SIG-M5 treated with dmso at 0.1 percent for 504 hours (cell line): ENCODE measurements at regions not wholly inside any gene's neighbourhood (a gene's known extent, or its start where the extent isn't known, plus 50 kb on each side); places are given as distances from the start of the nearest gene placed in this dataset.
"Not testable (repeated sequence)": the region's sequence is repeated elsewhere in the genome, so short reads cannot be mapped to it uniquely, and the experiment has no call there.

Experiments
- DNase-seq: peaks from one replicate; lab custom pipeline; 2025; ENCODE audit not compliant: unreplicated experiment; lab: John Stamatoyannopoulos, UW

DNA sequence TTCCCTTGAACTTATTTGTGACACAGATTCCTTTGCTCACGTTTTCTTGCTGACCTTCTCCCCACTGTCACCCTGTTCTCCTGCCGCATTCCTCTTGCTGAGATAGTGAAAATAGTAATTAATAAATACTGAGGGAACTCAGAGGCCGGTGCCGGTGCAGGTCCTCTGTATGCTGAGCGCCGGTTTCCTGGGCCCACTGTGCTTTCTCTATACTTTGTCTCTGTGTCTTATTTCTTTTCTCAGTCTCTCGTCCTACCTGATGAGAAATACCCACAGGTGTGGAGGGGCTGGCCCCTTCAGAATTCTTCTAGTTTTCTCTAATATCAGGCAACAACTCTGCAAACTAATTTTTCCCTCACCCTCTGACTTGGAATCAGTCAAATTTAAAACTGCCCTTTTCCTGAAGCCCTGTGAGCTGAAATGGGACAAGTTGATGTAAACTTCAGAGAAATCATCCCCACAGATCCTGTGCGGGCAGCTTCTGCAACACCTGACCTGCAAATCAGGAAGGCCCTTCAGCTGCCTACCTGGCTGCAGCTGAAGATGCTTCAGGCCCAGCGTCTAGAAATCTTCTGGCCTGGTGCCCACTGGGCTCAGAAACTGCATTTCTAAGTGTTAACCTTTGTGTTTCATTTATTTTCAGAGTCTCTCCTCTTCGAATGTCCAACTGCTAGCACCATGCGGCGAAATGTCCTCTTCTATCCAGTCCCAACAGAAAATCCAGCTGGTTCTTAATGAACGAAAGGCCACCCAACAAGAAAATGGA is 149.7 kb downstream of the TMEM121 start:
- not testable (repeated sequence) for DNase-seq

DNA sequence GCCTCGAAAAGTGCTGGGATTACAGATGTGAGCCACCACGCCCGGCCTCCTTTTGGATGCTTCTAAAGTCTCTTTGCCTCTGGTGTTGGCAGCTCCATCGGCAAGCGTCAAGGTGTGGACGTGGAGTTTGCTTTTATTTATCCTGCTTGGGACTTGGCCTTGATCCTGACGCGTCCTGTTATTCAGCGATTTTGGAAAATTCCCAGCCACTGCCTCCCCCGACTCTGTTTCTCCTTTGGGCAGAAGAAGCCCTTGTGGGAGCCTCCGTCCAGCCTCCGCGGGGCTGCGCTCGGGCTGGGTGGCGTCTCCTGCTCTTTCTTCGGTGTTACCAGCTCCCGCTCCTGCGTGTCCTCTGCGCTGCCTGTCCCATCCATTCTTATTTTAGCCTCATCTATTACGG is 151.7 kb downstream of the TMEM121 start:
- DNase-seq, result not testable (repeated sequence)

DNA sequence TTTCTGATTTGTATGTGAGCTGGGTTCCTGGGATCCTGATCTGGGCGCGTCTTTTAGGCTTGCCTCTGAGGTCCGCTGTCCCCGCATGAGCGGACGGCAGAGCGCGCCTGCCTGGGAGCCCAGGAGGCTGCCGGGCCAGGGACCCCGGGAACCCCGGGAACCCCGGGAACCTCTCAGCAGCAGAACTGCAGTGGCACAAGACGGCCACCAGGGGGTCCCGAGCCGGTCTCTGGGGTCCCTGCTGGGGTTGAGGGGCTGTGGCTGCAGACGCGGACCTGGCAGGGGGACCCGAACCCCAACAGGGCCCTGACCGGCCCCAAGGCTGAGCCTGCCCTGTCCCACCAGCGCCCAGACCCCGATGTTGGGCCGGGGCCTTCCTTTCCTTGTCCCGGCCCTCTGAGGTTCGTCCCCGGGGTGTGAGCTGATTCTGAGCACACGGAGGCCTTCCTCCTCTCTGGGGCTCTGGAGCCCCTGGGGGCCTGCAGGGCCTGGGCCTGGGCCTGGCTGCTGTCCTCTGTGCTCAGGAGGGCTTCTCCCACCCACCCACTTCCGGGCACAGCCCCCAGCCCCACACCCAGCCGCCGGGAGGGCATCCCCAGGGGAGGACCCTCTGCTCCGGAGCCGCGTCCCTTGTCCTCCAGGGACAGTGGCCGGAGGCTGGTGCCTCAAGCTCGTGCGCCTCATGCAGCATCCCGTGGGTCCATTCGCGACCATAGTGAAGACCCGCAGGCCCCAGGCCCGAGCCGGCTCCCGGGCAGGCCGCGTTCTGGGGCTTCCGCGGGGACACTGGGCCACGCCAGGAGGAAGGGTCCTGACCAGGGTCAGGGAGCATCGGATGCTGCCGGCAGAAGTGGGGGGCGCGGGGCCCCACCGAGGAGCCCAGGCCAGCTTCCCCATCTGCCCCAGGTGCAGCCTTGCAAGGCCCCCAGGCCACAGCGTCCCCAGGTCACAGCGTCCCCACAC is 152.9 kb downstream of the TMEM121 start:
- DNase-seq, result not testable (repeated sequence)

DNA sequence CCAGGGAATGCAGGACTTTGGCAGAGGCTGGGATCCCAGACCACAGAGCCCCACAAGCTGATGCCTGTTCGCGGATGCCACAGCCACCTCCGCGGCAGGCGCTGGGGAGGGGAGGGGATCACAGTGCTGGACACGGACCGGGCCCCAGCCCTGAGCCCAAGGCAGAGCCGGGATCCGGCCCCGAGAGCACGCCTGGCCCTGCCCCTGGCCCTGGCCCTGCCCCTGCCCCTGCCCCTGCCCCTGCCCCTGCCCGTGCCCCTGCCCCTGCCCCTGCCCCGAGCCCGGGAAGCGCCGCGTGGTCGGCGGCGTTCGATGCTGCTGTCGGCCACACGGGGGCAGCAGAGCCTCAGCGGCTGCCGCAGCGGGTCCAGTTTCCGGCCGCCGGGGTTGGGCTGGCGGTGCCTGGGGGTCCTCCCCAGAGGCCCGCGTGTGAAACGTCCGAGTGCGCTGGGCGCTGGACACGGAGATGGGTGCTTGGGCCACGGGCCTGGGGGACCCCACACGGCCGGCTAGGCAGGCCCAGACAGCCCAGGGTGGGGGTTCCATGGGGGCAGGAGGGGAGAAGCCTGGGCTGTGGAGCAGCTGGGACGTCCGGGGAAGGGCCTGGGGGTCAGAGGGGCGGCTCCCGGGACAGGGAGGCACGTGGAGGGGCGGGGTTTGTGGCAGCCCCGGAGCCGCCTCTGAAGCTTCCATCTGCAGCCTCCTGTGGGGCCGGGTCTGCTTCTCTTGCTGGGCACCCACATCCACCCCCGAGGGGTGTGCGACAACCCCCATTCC is 153.8 kb downstream of the TMEM121 start:
- DNase-seq, result not testable (repeated sequence)

DNA sequence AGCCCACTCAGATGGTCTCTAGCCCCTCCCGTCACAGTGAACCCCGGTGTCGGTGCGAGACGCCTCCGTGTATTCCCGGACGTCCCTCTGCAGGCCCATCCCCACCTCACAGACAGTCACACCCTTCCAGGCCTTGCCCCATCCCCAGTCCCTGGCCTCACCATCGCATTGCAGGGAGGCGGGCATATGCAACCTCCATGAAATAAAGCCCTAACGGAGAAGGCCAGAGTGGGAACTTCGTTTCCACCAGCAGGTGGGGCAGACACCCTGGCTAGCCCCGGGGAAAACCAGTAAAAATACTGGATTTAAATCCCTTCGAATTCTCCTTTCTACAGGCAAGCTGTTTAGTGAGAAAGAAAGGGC is 154.3 kb downstream of the TMEM121 start:
- DNase-seq, result not testable (repeated sequence)

DNA sequence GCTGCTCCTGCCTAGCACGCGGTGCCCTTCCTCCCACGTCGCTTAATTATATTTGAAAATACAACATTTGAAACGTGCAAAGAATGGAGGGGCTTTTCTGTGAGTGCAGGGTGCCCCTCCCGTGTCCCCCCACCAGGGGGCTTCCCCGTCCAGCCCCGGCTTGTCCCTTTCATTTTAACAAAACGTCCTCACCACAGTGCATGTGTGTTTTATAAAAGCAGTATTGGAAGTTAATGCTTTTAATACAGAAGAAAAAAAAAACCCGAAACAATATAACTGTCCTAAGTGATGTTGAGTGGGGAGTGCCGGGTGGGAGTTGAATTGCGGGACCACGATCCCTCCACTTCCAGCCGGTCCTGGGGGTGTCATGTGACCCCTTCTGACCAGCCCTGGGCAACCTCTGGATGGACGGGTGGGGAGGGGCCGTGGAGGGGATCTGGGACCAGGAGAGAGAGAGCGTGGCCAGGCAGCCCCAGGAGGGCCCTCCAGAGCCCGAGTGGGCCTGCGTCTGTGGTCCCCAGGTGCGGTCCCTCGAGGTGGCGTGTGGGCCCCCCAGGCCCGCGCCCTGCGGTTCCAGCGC is 155.3 kb downstream of the TMEM121 start:
- not testable (repeated sequence) for DNase-seq

DNA sequence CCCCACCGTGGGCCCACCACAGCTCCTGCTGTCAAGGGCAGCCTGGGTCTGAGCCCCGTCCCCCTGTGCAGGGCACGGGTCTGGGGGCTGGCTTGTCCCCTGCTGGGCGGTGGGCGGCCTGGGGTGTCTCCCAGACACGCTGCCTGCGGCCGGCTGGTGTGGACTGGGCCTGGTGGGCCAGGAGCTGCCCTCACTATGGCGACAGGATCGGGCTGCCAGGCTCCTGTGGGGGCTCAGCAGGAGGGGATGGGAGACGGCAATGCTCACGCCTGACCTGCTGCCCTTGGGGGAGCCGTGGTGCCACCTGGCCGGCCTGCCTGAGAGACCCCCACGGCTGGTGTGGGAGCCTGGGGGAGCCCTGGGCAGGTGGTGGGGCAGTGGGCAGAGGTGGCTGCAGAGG is 156.1 kb downstream of the TMEM121 start:
- not testable (repeated sequence) for DNase-seq

DNA sequence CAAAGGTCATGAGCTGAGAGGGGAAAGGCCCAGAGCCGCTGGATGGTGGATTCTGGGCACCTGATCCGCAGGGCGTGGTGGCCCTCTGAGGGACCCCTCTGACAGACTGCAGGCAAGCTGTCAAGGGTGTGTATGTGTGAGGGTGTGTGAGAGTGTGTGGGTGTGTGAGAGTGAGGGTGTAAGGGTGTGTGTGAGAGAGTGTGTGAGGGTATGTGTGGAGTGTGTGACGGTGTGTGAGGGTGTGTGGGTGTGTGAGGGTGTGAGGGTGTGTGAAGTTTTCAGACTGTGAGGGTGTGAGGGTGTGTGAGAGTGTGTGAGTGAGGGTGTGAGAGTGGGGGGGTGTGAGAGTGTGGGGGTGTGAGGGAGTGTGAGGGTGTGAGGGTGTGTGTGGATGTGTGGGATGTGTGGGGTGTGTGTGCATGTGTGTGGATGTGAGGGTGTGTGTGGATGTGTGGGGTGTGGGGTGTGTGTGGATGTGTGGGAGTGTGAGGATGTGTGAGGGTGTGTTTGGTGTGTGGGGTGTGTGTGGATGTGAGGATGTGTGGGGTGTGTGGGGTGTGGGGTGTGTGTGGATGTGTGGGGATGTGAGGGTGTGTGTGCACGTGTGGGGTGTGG is 156.7 kb downstream of the TMEM121 start:
- DNase-seq, result no peak

DNA sequence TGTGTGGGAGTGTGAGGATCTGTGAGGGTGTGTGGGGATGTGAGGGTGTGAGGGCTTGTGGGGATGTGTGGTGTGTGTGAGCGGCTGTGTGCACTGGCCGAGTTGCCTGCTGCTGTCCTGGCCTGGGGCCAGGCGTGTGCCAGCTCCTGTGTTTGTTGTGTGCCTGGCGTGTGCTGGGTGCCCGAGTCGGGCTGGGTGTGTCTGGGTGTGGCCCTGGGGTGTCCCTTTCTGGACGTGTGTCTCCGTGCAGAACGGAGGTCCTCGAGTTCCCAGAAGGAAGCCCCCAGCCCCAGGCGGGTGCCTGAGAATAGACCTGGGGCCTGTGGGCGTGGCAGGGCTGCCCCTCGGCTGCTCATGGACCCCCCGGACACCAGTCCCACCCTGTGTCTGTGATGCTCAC is 157.7 kb downstream of the TMEM121 start:
- not testable (repeated sequence) for DNase-seq

DNA sequence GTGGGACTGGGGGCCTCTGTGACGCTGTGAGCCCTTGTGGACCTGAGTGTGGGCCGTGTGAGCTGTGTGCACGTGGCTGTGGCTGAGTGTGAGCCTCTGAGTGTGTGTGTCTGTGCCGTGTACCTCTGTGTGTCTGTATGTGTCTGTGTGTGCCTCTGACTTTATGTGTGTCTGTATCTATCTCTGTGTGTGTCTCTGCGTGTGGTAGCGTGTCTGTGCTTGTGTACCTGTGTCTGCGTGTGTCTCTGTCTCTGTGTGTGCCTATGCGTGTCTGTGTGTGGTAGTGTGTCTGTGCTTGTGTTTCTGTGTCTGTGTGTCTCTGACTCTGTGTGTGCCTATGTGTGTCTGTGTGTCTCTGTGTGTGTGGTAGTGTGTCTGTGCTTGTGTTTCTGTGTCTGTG is 158.2 kb downstream of the TMEM121 start:
- not testable (repeated sequence) for DNase-seq

DNA sequence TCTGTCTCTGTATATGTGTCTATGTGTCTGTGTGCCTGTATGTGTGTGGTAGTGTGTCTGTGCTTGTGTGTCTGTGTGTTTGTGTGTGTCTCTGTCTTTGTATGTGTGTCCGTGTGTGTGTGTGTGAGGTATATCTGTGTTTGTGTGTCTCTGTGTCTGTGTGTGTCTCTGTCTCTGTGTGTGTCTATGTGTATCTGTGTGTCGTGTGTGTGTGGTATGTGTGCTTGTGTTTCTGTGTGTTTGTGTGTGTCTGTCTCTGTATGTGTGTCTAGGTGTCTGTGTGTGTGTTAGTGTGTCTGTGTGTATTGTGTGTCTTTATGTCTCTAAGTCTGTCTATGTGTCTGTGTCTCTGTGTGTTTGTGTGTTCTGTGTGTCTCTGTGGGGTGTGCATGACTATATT is 158.6 kb downstream of the TMEM121 start:
- DNase-seq, result no peak

DNA sequence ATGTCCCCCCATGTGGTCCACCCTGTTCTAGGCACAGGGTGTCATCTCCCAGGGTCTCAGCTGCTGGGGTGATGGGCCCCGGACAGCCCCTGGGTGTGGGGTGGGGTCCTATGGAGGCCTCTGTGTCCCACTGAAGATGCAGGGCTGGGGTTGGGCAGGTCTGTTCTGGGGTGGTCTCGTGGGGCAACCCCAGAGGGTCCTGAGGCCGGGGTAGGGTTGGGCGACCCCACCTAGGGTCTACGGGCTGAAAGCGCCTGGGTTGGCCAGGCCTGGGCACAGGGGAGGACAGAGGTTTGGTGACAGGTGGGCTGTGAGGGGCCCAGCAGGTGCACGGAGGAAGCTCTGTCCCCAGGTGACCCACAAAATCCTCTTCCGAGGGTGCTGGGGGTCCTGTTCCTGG is 159.2 kb downstream of the TMEM121 start:
- not testable (repeated sequence) for DNase-seq

DNA sequence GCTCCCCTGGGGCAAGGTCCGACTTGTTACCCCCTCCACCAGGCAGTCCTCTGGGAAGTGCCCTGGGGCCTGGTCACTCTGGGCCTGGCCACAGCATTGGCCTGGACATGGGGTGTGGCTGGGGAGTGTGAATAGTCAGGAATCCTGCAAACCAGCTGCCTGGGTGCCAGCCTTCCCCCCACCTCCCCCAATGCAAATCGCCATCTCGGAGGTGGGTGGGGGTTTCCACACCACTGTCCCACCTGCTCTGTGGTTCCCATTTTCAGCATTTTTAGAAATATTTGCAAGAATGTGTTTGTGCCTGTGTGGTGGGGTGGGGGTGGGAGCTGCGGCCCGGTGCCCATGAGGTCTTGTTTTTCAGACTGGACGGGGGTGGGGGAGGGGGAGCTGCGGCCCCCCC is 159.7 kb downstream of the TMEM121 start:
- DNase-seq, result not testable (repeated sequence)

DNA sequence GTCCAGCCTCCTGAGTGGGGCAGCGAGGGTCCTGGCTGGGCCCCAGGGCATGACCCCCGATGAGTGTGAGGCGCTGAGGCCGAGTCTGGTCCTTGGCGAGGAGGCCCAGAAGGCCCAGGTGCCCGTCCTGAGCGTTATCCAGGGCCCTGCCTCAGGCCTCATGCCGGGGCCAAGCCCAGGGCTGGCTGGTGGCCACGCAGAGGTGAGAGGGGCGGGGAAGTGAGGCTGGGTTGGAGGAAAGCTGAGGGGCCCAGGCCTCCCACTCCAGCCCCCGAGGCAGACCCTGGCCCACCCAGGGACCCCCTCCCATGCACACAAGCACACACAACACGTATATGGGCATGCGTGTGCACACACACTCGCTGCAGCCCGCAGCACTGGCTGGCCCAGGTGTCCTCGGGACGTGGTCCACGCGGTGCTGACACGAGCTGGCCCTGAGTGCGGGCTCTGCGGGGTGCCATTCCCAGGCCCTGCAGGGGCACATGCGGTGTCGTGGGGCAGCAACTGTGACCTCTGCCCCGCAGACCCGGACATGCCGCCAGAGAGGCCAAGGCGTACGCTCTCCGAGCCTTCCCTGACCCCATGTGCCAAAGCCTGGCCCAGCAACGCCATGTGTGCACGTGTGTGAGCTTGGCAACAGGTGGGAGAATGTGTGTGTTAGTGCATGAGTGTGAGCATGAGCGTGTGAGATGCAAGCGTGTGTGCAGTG is 160.2 kb downstream of the TMEM121 start:
- not testable (repeated sequence) for DNase-seq

DNA sequence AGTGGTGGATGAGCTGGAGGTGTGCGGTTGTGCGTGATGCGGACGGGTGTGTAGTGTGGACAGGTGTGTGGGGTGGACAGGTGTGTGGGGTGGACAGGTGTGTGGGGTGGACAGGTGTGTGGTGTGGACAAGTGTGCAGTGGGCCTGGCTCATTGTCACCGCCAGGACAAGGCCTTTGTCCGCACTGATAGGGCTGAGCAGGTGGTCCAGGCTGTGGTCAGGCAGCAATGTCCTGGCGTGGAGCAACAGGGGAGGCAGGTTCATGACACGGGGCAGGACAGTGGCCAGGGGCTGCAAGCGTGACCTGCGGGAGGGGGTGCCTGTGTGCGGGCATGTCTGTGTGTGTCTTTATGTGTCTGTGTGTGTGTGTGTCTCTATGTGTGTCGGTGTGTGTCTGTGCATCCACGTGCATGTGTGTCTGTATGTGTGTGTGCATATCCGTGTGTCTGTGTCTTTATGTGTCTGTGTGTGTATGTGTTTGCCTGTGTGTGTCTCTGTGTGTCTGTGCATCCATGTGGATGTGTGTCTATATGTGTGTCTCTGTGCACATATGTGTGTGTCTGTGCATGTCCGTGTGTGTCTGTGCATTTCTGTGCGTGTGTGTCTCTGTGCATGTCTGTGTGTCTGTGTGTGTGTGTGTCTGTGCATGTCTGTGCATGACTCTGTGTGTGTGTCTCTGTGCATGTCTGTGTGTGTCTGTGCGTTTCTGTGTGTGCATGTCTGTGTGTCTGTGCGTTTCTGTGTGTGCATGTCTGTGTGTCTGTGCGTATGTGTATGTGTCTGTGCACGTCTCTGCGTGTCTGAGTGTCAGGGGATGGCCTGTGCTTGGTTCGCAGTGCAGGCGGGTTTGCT is 161.0 kb downstream of the TMEM121 start:
- DNase-seq, result not testable (repeated sequence)

DNA sequence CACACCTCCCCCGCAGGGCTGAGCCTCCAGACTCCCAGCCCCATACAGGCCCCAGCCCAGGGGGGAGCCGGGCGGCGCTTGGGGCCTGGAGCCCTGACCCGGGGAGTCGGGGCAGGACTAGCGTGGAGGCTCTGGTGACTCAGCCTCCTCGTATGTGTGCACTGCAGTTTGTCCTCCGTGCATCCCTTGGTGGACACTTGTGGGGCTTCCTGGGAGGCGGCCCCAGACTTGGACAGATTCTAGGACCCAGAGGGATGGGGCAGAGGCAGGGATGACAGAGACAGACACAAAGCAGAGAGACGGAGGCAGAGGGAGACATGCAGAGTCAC is 161.6 kb downstream of the TMEM121 start:
- DNase-seq, result not testable (repeated sequence)

DNA sequence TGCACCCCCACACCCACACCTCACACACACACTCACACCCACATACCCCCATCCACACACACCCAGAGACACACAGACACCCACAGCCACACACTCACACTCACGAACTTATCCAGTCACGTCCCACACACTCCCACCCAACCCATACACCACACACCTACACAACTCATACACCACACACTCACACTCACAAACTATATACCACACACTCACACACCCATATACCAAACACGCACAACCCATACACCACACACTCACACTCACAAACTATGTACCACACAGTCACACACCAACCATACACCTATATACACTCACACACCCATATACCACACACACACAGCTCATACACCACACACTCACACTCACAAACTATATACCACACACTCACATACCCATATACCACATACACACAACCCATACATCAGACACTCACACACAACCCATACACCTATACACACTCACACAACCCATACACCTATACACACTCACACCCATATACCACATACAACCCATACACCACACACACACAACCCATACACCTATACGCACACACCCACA is 162.4 kb downstream of the TMEM121 start:
- DNase-seq, result not testable (repeated sequence)

DNA sequence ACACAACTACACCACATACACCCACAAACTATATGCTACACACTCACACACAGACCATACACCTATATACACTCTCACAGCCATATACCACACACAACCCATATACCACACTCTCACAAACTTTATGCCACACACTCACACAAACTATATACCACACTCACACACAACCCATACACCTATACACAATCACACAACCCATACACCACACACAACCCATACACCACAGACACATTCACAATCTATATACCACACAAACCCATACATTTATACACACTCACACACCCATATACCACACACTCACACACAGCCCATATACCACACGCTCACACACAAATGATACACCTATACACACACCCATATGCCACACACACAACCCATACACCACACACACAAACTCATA is 163.3 kb downstream of the TMEM121 start:
- DNase-seq, result no peak

DNA sequence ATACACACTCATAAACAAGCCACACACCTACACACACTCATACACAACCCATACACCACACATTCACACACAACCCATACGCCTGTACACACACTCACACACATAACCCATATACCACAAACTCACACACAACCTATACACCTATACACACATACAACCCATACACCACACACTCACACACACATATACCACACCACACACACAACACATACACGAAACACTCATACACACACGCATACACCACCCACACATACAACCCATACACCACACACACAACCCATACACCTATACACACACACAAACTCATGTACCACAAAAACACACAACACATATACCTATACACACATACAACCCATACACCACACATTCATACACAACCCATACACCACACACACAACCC is 164.3 kb downstream of the TMEM121 start:
- DNase-seq, result no peak
